HG03025 (cell line): ENCODE measurements at regions not wholly inside any gene's neighbourhood (a gene's known extent, or its start where the extent isn't known, plus 50 kb on each side); places are given as distances from the start of the nearest gene placed in this dataset.

Source experiments
- ATAC-seq: cut with Tn5 transposase; IDR thresholded peaks from one replicate; pipeline ENCODE4 v1.9.1; 2021; ENCODE audit warnings: mild to moderate bottlenecking, moderate library complexity; ENCODE audit not compliant: unreplicated experiment, low FRiP score

DNA sequence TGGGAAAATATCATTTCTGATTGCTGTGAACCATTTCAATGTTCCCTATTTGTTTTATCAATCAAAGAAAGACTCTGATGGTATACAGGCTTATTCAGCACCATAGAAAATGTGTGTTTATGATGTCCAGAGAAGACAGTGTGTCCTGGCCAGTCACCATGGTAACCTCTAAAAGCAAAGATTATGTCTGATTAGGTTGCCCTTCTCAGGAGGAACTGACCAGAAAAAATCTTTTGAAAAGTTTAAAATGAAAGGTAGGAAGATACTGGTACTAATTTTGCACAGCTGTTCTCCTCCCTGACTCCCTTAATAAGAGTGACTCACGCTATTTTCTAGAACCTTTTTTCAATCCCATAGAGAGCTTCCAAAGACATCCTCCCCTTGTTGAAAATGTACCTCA lies 391.8 kb upstream of the DCN start:
- ATAC-seq, result no peak

DNA sequence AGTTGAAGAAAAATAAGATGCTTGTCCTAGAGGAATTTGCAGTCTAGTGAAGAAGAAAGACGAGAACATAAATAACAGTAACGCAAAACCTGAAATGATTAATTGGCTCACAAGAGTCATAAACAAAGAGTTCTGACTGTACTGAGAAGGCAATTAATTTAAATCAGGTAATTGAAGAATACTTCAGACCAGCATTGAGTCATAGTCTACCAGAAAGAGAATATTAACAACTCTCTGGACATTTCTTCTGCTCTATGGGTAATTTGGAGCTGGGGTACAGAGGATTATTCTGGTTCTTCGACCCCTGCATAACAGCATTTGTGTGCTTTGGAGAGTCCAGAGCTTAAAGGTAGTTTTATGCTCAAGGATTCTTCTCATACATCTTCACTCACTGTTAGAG lies 390.3 kb upstream of the DCN start:
- ATAC-seq, result no peak

DNA sequence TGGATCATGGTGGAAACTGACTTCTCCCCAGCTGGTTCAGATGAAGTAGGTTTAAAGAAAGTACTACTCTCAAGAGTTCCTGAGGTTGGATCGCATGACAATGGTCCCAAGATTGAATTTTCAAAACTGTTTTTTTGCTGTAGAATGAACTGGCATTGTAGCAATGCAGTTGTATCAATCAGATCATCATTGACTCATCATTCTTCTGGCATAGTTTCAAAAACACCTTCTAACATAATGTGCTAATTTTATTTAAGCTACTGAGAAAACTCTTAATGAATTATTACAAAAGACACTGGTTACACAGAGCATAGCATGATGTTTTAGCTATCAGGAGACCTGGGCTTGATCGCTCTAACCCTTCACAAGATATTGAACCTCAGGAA lies 384.5 kb upstream of the DCN start:
- no peak for ATAC-seq

DNA sequence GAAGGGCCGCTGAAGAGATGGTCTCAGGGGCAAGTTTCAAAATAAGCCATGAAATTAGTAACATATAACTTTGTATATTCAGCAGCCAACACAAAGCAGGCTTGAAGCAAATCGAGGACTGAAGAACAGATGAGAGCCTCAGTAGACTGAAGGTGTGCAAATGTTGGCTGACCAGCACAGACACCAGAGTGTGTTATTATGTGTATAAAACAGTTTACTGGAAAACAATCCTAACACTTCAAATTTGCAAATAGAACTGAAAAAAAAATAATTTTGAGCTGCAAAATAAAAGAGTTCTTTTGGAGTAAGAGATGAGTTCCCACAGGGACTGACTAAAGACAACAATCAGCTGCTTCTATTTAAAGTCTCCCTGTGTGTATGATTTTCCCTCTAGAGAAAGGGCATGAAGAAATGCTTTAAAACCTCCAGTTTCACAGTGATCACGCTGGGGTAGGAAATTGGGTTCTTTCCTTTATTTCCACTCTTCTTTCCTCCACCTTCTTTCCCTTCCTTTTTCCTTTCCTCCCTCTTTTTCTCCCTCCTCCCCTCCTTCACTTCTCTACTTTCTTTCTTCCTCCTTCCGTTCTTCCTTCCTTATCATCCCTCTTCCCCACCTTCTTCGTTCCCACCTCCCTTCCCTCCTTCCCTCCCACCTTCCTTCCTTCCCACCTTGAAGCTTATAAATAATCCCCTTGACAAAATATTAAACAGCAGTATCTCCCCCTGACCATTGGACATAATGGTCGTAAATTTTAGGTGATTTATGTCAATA lies 383.9 kb upstream of the DCN start:
- ATAC-seq, result no peak

DNA sequence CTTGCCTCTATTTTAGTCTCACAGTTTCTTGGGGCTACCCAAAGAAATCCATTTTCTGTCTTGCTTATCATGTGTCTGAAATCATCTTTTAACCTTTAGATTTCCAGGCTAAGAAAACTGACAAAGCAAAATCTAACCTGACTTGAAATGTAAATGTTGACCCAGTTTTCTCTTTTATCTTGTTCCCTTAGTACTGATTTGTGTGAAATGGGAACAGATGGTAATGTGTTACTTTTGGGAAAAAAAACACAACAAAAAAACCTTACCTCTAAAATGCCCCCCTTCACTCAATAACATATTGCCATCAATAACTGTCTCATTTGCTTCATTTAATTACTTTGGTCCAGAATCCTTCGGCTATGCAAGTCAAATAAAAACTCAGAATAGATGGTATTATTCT lies 383.2 kb upstream of the DCN start:
- ATAC-seq, result no peak

- ATAC-seq, result no peak
These were observed 382.6 kb upstream of the DCN start for GRCh38 chr12:91565246-91565645.

GRCh38 chr12:91563011-91563765 lies 380.6 kb upstream of the DCN start:
- ATAC-seq, result no peak

DNA sequence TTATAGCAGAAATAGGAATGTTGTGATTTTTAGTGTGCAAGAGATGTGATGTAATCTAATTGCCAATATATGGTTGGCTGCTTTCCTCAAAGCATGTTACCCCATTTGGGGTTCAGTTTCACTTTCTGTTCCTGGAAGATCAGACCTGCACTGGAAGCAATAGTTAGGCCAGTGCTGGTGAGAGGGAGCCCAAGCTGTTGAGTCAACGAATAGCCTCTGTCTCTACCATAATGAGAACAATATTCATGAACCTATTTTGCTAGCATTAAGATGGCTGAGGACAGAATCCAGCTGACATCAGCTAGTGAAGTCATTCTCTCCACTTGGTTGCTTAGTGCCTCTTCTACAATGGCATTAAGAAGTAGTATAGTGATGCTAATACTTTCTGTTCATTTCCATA lies 379.9 kb upstream of the DCN start:
- no peak for ATAC-seq

DNA sequence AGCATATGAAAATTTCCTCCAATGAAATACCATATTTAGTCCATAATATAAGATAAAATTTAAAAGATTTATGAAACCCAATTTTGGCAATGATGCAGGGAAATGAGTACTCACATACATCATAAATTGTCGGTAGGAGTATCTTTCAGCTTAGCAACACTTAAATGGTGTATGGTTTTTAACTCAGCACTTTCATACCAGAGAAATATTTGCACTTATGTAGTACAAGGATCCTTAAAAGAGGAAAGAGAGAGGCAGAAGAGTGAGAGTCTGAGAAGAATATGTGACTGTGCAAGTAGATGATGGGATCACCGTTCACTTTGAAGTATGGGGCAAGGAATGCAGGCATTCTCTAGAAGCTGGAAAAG lies 379.3 kb upstream of the DCN start:
- ATAC-seq, result no peak

- ATAC-seq, result no peak
These were observed 378.8 kb upstream of the DCN start for GRCh38 chr12:91561301-91561957.

GRCh38 chr12:91556909-91557308 lies 374.3 kb upstream of the DCN start:
- ATAC-seq, result no peak

DNA sequence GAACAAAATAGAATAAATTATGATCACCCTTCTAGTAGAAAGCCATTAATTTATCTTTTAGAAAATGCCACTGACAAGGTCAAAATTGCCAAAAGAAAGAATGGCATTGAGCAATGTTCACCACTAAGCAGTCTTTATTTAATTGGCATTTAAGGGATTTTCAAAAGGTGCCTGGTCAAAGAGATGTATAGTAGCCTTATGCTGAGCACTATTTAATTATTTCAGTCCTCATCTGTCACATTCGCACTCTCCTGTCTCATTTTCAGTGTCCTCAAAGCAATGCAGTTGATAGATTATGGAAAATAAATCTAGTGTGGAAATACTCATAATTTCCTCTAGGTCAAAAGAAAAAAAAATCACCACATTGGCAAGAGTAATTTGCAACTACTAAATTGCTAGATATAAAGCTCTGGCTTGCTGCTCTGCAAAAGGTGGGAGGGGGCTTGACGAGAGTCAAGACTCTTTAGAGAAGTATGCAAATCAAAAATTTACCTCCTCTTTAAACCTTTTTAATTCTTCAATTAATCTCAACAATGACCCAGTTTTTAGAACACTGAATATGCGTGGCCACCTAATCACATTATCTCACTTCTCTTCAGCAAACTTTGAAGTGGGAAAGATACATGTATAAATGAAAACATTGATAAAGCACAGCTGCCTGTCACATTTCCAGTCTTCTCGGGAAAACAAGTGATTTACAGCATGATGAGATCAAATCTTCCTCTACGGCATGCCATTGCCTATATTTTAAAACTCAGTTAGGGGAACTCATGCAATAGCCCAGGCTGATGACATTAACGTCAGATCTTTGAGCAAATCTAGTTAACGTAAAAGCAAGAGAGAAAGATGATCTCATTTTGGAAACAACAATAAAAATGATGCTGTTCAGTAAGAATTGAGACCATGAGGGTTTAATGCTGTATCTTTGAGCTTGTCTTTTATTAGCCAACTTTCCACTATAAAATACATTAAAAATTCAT lies 373.1 kb upstream of the DCN start:
- no peak for ATAC-seq

DNA sequence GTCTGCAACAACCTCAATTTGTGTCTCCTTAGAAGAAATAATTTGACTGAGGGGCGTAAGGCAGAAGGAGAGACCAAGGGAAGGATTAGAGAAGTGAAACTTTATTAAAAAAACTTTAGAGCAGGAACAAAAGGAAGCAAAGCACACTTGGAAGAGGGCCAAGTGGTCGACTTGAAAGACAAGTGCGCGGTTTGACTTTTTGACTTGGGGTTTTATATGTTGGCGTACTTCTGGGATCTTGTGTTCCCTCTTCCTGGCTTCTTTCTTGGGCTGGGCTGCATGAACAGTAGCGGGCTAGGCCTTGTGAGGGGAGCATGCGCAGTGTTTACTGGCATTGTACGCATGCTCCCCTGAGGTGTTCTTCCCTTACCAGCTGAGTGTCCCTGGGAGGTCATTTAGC lies 369.3 kb upstream of the DCN start:
- no peak for ATAC-seq

GRCh38 chr12:91551242-91551641 lies 368.6 kb upstream of the DCN start:
- ATAC-seq, result no peak

GRCh38 chr12:91542666-91543065 lies 360.0 kb upstream of the DCN start:
- ATAC-seq, result no peak

GRCh38 chr12:91542067-91542466 lies 359.4 kb upstream of the DCN start:
- ATAC-seq, result no peak

DNA sequence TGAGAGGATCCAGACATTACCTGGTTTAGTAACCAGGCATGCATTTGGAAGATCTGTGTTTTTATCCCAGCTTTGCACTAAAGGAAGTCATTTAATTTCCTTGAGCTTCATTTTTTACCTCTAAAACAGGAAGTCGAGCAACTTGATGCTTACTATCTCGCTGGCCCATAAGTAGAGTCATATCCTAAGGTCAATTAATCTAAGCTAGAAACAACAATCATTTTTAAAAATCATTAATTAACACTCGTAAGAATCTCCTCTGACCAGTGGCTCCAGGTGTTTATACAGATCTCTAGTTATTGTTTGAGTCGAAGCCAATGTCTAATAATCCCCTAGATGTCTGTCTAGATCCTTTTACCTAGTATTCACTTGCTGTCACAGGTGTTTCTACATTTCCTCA lies 355.8 kb upstream of the DCN start:
- no peak for ATAC-seq

DNA sequence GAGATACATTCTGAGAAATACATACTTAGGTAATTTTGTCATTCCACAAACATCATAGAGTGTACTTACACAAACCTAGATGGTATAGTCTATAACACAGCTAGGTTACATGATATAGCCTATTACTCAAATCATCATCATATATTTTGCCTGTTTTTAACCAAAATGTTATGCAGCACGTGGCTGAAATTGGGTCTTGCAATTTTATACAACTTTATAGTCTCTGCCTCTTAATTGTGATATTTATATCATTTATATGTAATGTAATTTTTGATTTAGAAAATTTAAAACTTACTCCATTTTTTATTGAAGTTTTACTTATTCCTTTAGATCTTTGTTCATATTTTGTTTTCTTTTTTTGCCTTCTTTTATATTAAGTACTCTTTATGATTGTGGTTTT lies 350.7 kb upstream of the DCN start:
- ATAC-seq, result no peak

DNA sequence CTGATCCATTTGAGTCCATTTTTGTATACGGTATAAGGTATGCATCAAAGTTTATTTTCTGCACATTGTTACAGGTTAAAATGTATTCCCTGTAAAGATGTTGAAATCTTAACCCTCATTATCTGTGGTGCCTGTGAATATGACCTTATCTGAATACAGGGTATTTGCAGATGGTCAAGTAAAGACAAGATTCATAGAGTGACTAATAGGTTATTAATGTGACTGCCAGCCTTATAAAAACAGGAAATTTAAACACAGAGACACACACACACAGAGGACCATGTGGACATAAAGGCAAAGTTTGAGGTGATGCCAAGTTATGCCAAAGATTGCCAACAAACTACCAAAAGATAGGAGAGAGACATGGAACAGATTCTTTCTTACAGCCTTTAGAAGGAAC lies 347.2 kb upstream of the DCN start:
- ATAC-seq, result no peak

- no peak for ATAC-seq
These were observed 341.2 kb upstream of the DCN start for GRCh38 chr12:91523831-91524230.

DNA sequence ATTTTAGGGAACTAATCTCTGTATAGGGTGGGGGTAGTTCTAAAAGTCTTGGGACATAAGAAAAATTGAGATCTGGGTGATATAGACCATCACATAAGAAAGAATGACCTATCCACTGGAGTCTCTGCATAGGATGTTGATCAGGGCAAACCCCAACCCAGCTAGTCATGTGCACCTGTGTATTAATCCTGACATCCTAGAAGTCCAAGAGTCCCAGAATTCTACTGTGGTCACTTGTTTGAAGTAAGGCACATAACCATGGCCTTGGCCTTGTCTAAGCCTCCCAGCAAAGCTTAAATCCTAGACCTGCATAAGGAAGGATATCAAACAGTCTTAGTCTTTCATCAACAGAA lies 334.1 kb upstream of the DCN start:
- ATAC-seq, result no peak
